DOHH2 (cell line): ENCODE measurements at regions not wholly inside any gene's neighbourhood (a gene's known extent, or its start where the extent isn't known, plus 50 kb on each side); places are given as distances from the start of the nearest gene placed in this dataset.

ENCODE experiments used
- CTCF ChIP-seq: fragments of 200-600 bp; sonication (generic); IDR thresholded peaks from one replicate; pipeline ENCODE4 v1.5.1; 2014; ENCODE audit warnings: antibody characterized with exemption, mild to moderate bottlenecking, low read depth, low read length; ENCODE audit not compliant: poor library complexity, severe bottlenecking
- EZH2phosphoT487 ChIP-seq: fragments of 200-600 bp; sonication (generic); IDR thresholded peaks from 2 replicates; pipeline ENCODE4 v1.6.1; 2017; ENCODE audit warnings: borderline replicate concordance, mild to moderate bottlenecking, antibody characterized with exemption, low read length, moderate library complexity, mixed read lengths

GRCh38 chr7:46279290-46279689 lies 358.2 kb upstream of the IGFBP3 start:
- no peak for TF ChIP-seq CTCF
- no peak for TF ChIP-seq EZH2phosphoT487
